ENCODE measurements at regions not wholly inside any gene's neighbourhood (a gene's known extent, or its start where the extent isn't known, plus 50 kb on each side); places are given as distances from the start of the nearest gene placed in this dataset.

DNA sequence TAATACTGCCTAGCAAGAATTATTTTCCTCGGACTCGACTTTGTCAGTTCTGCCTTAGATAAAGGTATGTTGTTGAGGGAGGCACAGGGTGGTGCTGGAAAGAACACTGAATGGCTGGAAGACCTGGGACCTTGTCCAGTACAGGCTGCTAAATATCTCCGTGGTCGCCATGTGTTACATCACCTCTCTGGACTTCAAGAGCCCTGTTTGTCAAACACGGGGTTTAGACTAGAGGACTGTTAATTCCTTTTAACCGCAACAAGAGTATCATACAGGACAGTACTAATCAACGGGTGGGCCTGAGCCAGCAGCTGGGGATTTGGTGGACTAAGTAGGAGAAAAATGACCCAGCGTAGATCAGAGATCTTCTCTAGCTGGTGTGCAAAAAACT, 476.3 kb downstream of the LRIG3 start:
- WGBS, 2 donors, result 78 to 85% methylated on average over 8 of the region's 8 CpGs
- TF ChIP-seq, protein P1, sequence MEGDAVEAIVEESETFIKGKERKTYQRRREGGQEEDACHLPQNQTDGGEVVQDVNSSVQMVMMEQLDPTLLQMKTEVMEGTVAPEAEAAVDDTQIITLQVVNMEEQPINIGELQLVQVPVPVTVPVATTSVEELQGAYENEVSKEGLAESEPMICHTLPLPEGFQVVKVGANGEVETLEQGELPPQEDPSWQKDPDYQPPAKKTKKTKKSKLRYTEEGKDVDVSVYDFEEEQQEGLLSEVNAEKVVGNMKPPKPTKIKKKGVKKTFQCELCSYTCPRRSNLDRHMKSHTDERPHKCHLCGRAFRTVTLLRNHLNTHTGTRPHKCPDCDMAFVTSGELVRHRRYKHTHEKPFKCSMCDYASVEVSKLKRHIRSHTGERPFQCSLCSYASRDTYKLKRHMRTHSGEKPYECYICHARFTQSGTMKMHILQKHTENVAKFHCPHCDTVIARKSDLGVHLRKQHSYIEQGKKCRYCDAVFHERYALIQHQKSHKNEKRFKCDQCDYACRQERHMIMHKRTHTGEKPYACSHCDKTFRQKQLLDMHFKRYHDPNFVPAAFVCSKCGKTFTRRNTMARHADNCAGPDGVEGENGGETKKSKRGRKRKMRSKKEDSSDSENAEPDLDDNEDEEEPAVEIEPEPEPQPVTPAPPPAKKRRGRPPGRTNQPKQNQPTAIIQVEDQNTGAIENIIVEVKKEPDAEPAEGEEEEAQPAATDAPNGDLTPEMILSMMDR (IDR thresholded peaks at IDR 0.05), result no peak
- Histone ChIP-seq H3K4me3 (no peak overlapping the region), H3K27ac (no peak overlapping the region), H3K9me3 (no peaks in the 10 kb centered on the region), H3K4me1 (no peaks in the 10 kb centered on the region), H3K27me3 (no peaks in the 10 kb centered on the region), H3K36me3 (no peaks in the 10 kb centered on the region)
- DNase-seq, result no peak
- peak in 1 of 4 donors; percentile 30 for ATAC-seq
- intact Hi-C loops (cut with DNase I), result no loop called here
- FAIRE-seq, result no peak

DNA sequence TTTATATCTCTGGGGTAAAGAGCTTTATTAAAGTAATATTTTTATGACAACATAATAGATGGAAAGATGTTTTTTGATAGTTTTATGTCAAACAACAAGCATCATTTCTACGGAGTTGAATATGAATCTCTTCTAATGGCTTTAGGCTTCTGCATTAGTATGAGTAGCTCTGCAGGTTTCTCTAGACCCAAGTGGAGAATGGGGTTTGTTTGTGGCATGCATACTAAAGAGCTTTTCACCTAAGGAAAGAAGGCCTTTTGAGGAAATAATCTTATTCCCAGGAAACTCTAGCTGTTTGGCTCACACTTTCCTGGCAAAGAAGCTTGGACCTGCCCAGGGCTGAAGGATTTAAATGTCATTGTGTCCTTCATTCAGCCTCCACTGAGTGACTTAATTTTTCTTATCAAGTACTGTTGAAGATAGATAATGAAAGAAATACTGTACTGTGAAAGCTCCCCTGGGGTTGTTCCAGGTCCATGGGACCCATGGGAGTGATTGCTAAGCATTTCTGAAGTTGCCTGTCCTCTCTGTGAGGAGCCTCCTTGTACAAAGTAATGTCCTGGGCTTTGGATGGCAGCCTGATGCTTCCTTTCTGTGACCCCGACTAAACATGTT, 469.3 kb downstream of the LRIG3 start:
- Histone ChIP-seq H3K36me3 (no peaks in the 10 kb centered on the region), H3K4me3 (no peak overlapping the region), H3K9me3 (no peaks in the 10 kb centered on the region), H3K27ac (no peak overlapping the region), H3K27me3 (no peaks in the 10 kb centered on the region), H3K4me1 (no peaks in the 10 kb centered on the region)
- intact Hi-C loops (cut with DNase I), result no loop called here
- FAIRE-seq, result no peak
- DNase-seq, result no peak
- ATAC-seq, result no peak
- TF ChIP-seq, protein P1 (IDR thresholded peaks at IDR 0.05), result no peak
- WGBS, 2 donors, result 43 to 58% methylated on average over 2 of the region's 2 CpGs

DNA sequence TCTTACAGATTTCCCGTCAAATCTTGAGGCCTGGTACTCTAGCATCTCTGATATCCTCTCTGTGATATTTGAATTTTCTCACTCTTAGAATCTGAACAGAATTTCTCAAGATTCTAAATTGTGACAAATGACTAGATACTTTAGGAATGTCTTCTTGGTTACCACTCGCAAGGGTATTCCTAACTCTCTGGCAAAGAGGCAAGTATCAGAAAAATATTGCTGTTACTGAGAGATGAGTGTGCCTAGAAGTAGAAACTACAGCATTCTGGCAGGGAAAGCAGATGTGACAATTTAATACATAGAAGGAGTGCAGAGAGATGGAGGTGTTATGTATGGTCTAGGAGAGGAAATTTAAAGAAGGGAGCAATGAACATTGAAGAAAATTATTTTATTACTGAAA, 467.8 kb downstream of the LRIG3 start:
- Histone ChIP-seq H3K4me3 (no peak overlapping the region), H3K9me3 (no peaks in the 10 kb centered on the region), H3K27me3 (no peaks in the 10 kb centered on the region), H3K4me1 (no peaks in the 10 kb centered on the region), H3K27ac (no peak overlapping the region), H3K36me3 (no peaks in the 10 kb centered on the region)
- DNase-seq (no peak), ATAC-seq (no peak), FAIRE-seq (no peak)
- intact Hi-C loops (cut with DNase I), result no loop called here
- TF ChIP-seq, protein P1 (IDR thresholded peaks at IDR 0.05), result no peak
- 47 to 95% methylated on average over 2 of the region's 2 CpGs for WGBS, 2 donors

DNA sequence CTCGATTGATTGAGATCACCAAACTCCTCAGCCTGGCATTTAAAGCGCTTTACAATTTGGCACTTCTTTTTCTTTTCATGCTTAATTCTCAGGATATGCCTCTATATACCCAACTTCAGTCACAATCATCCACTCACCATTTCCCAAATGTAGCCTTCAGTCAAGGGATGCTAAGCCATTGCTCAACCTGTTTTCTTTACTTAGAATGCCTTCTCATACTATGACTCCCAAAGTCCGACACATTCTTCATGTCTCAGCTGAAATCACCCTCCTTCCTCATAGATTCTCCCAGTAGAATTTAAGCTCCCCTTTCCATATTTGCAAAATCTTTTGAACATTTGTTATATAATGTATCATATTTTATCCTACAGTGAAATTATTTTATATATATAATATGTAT, 467.0 kb downstream of the LRIG3 start:
- WGBS, 2 donors, result 70 to 93% methylated on average over 3 of the region's 3 CpGs
- TF ChIP-seq, protein P1 (IDR thresholded peaks at IDR 0.05), result no peak

GRCh38 chr12:58455136-58455535, 465.2 kb downstream of the LRIG3 start:
- DNase-seq, result no peak
- 11 to 14% methylated on average over 1 of the region's 1 CpG for WGBS, 2 donors
- no peak for ATAC-seq
- intact Hi-C loops (cut with DNase I), result no loop called here
- FAIRE-seq, result no peak
- Histone ChIP-seq H3K4me3 (no peak overlapping the region), H3K4me1 (no peaks in the 10 kb centered on the region), H3K36me3 (no peaks in the 10 kb centered on the region), H3K27me3 (no peaks in the 10 kb centered on the region), H3K27ac (no peak overlapping the region), H3K9me3 (no peaks in the 10 kb centered on the region)
- TF ChIP-seq, protein P1 (IDR thresholded peaks at IDR 0.05), result no peak

More for the DNA sequence above, 467.0 kb downstream of the LRIG3 start:
- Histone ChIP-seq H3K27ac (no peak overlapping the region), H3K4me1 (no peaks in the 10 kb centered on the region), H3K4me3 (no peak overlapping the region), H3K9me3 (no peaks in the 10 kb centered on the region), H3K27me3 (no peaks in the 10 kb centered on the region), H3K36me3 (no peaks in the 10 kb centered on the region)
- FAIRE-seq, result no peak
- no peak for ATAC-seq
- intact Hi-C loops (cut with DNase I), result no loop called here
- DNase-seq, result no peak
